ENCODE measurements at regions not wholly inside any gene's neighbourhood (a gene's known extent, or its start where the extent isn't known, plus 50 kb on each side); places are given as distances from the start of the nearest gene placed in this dataset.

- Histone ChIP-seq H3K9me2 (replicated peaks; ENCODE audit: low read depth, low read length) (0 out of 2 replicates have a peak, but pooled peaks cover 5% of the 10 kb centered on the region), H3K4me3 (ENCODE audit: low read length, poor library complexity, severe bottlenecking) (no peak overlapping the region), H3K4me1 (ENCODE audit: insufficient read depth, low read length, poor library complexity, severe bottlenecking) (no peaks in the 10 kb centered on the region), H3K27me3 (ENCODE audit: insufficient read depth, low read length, poor library complexity, severe bottlenecking) (no peaks in the 10 kb centered on the region), H3K9ac (ENCODE audit: low read depth, low read length, poor library complexity, severe bottlenecking) (no peak overlapping the region), H3K9me3 (ENCODE audit: insufficient read depth, low read depth, low read length) (0 out of 2 replicates have a peak, but pooled peaks cover 4% of the 10 kb centered on the region), H4K20me1 (ENCODE audit: insufficient read depth, low read length, poor library complexity, severe bottlenecking) (no peaks in the 10 kb centered on the region), H3F3A (ENCODE audit: low read depth) (no peaks in the 10 kb centered on the region), H3K36me3 (ENCODE audit: insufficient read depth, low read length) (no peaks in the 10 kb centered on the region), H3K4me2 (ENCODE audit: low read depth, low read length, poor library complexity, severe bottlenecking) (no peak overlapping the region), H2AFZ (ENCODE audit: low read length) (no peak overlapping the region), H3K79me2 (ENCODE audit: insufficient read depth, low read length) (no peaks in the 10 kb centered on the region)
- TF ChIP-seq, protein P1, sequence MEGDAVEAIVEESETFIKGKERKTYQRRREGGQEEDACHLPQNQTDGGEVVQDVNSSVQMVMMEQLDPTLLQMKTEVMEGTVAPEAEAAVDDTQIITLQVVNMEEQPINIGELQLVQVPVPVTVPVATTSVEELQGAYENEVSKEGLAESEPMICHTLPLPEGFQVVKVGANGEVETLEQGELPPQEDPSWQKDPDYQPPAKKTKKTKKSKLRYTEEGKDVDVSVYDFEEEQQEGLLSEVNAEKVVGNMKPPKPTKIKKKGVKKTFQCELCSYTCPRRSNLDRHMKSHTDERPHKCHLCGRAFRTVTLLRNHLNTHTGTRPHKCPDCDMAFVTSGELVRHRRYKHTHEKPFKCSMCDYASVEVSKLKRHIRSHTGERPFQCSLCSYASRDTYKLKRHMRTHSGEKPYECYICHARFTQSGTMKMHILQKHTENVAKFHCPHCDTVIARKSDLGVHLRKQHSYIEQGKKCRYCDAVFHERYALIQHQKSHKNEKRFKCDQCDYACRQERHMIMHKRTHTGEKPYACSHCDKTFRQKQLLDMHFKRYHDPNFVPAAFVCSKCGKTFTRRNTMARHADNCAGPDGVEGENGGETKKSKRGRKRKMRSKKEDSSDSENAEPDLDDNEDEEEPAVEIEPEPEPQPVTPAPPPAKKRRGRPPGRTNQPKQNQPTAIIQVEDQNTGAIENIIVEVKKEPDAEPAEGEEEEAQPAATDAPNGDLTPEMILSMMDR (conservative IDR thresholded peaks at IDR 0.05; ENCODE audit: low read length), result no peak
- TF ChIP-seq EZH2phosphoT487 (IDR thresholded peaks at IDR 0.05; ENCODE audit: borderline replicate concordance), result no peak
These were observed 145.5 kb upstream of the ASIC2 start for GRCh38 chr17:33438578-33438977.

GRCh38 chr17:33442320-33442719, 149.2 kb upstream of the ASIC2 start:
- no peak for TF ChIP-seq EZH2phosphoT487 (IDR thresholded peaks at IDR 0.05; ENCODE audit: borderline replicate concordance)
- TF ChIP-seq, protein P1 (conservative IDR thresholded peaks at IDR 0.05; ENCODE audit: low read length), result no peak
- Histone ChIP-seq H3F3A (ENCODE audit: low read depth) (no peaks in the 10 kb centered on the region), H3K4me1 (ENCODE audit: insufficient read depth, low read length, poor library complexity, severe bottlenecking) (no peaks in the 10 kb centered on the region), H3K36me3 (ENCODE audit: insufficient read depth, low read length) (no peaks in the 10 kb centered on the region), H4K20me1 (ENCODE audit: insufficient read depth, low read length, poor library complexity, severe bottlenecking) (no peaks in the 10 kb centered on the region), H3K4me3 (ENCODE audit: low read length, poor library complexity, severe bottlenecking) (no peak overlapping the region), H3K27me3 (ENCODE audit: insufficient read depth, low read length, poor library complexity, severe bottlenecking) (no peaks in the 10 kb centered on the region), H3K9me2 (replicated peaks; ENCODE audit: low read depth, low read length) (no peaks in the 10 kb centered on the region), H3K9ac (ENCODE audit: low read depth, low read length, poor library complexity, severe bottlenecking) (no peak overlapping the region), H3K79me2 (ENCODE audit: insufficient read depth, low read length) (no peaks in the 10 kb centered on the region), H3K9me3 (ENCODE audit: insufficient read depth, low read depth, low read length) (0 out of 2 replicates have a peak, but pooled peaks cover 4% of the 10 kb centered on the region), H3K4me2 (ENCODE audit: low read depth, low read length, poor library complexity, severe bottlenecking) (no peak overlapping the region), H2AFZ (ENCODE audit: low read length) (no peak overlapping the region)

- no peak overlapping the region for H3K4me3 ChIP-seq (ENCODE audit: low read length, poor library complexity, severe bottlenecking)
- TF ChIP-seq EZH2phosphoT487 (IDR thresholded peaks at IDR 0.05; ENCODE audit: borderline replicate concordance), result no peak
- TF ChIP-seq, protein P1 (conservative IDR thresholded peaks at IDR 0.05; ENCODE audit: low read length), result no peak
- no peak overlapping the region for H3K9ac ChIP-seq (ENCODE audit: low read depth, low read length, poor library complexity, severe bottlenecking)
- H4K20me1 ChIP-seq (ENCODE audit: insufficient read depth, low read length, poor library complexity, severe bottlenecking), result no peaks in the 10 kb centered on the region
- no peaks in the 10 kb centered on the region for H3K36me3 ChIP-seq (ENCODE audit: insufficient read depth, low read length)
- H2AFZ ChIP-seq (ENCODE audit: low read length), result no peak overlapping the region
- 0 out of 2 replicates have a peak, but pooled peaks cover 4% of the 10 kb centered on the region for H3K9me3 ChIP-seq (ENCODE audit: insufficient read depth, low read depth, low read length)
- H3K4me1 ChIP-seq (ENCODE audit: insufficient read depth, low read length, poor library complexity, severe bottlenecking), result no peaks in the 10 kb centered on the region
- H3K9me2 ChIP-seq (replicated peaks; ENCODE audit: low read depth, low read length), result no peaks in the 10 kb centered on the region
- H3K4me2 ChIP-seq (ENCODE audit: low read depth, low read length, poor library complexity, severe bottlenecking), result no peak overlapping the region
- H3K27me3 ChIP-seq (ENCODE audit: insufficient read depth, low read length, poor library complexity, severe bottlenecking), result no peaks in the 10 kb centered on the region
- no peaks in the 10 kb centered on the region for H3F3A ChIP-seq (ENCODE audit: low read depth)
- H3K79me2 ChIP-seq (ENCODE audit: insufficient read depth, low read length), result no peaks in the 10 kb centered on the region
These were observed 151.6 kb upstream of the ASIC2 start for GRCh38 chr17:33444731-33445130.

Data from Loucy (cell line).